GM21526 (cell line): ENCODE measurements at regions not wholly inside any gene's neighbourhood (a gene's known extent, or its start where the extent isn't known, plus 50 kb on each side); places are given as distances from the start of the nearest gene placed in this dataset.

Source experiments
- ATAC-seq: cut with Tn5 transposase; IDR thresholded peaks from one replicate; pipeline ENCODE4 v1.9.1; 2021; ENCODE audit warnings: moderate library complexity; ENCODE audit not compliant: unreplicated experiment, low FRiP score

- ATAC-seq = no peak
These were observed 337.9 kb upstream of the SALL3 start for GRCh38 chr18:78641689-78642231.

- no peak for ATAC-seq
These were observed 337.2 kb upstream of the SALL3 start for GRCh38 chr18:78642296-78642951.

- ATAC-seq = no peak
These were observed 336.6 kb upstream of the SALL3 start for GRCh38 chr18:78643004-78643403.

GRCh38 chr18:78643981-78644380 lies 335.6 kb upstream of the SALL3 start:
- ATAC-seq = no peak

GRCh38 chr18:78645216-78645615 lies 334.4 kb upstream of the SALL3 start:
- ATAC-seq = no peak

- ATAC-seq = no peak
These were observed 332.6 kb upstream of the SALL3 start for GRCh38 chr18:78647018-78647417.

- ATAC-seq = no peak
These were observed 330.2 kb upstream of the SALL3 start for GRCh38 chr18:78649421-78649820.

GRCh38 chr18:78650926-78651325 lies 328.7 kb upstream of the SALL3 start:
- ATAC-seq = no peak

- ATAC-seq = no peak
These were observed 327.5 kb upstream of the SALL3 start for GRCh38 chr18:78652001-78652545.

GRCh38 chr18:78655921-78656320 lies 323.7 kb upstream of the SALL3 start:
- no peak for ATAC-seq

GRCh38 chr18:78656346-78656925 lies 323.2 kb upstream of the SALL3 start:
- ATAC-seq = no peak

- ATAC-seq = no peak
These were observed 321.1 kb upstream of the SALL3 start for GRCh38 chr18:78658531-78658930.

- no peak for ATAC-seq
These were observed 320.6 kb upstream of the SALL3 start for GRCh38 chr18:78659057-78659456.

- no peak for ATAC-seq
These were observed 319.9 kb upstream of the SALL3 start for GRCh38 chr18:78659748-78660147.

GRCh38 chr18:78660311-78660710 lies 319.3 kb upstream of the SALL3 start:
- no peak for ATAC-seq

GRCh38 chr18:78661316-78661715 lies 318.3 kb upstream of the SALL3 start:
- no peak for ATAC-seq

GRCh38 chr18:78662879-78663278 lies 316.7 kb upstream of the SALL3 start:
- no peak for ATAC-seq

- no peak for ATAC-seq
These were observed 315.6 kb upstream of the SALL3 start for GRCh38 chr18:78664048-78664447.

GRCh38 chr18:78664848-78665247 lies 314.8 kb upstream of the SALL3 start:
- ATAC-seq = no peak

- ATAC-seq = no peak
These were observed 314.0 kb upstream of the SALL3 start for GRCh38 chr18:78665644-78666043.

GRCh38 chr18:78666666-78667335 lies 312.8 kb upstream of the SALL3 start:
- ATAC-seq = no peak
